GM19463 (cell line): ENCODE measurements at regions not wholly inside any gene's neighbourhood (a gene's known extent, or its start where the extent isn't known, plus 50 kb on each side); places are given as distances from the start of the nearest gene placed in this dataset.
"Not testable (repeated sequence)": the region's sequence is repeated elsewhere in the genome, so short reads cannot be mapped to it uniquely, and the experiment has no call there.

ENCODE experiments used
- ATAC-seq: cut with Tn5 transposase; IDR thresholded peaks from one replicate; pipeline ENCODE4 v1.9.1; 2021; ENCODE audit warnings: mild to moderate bottlenecking, moderate library complexity; ENCODE audit not compliant: unreplicated experiment

DNA sequence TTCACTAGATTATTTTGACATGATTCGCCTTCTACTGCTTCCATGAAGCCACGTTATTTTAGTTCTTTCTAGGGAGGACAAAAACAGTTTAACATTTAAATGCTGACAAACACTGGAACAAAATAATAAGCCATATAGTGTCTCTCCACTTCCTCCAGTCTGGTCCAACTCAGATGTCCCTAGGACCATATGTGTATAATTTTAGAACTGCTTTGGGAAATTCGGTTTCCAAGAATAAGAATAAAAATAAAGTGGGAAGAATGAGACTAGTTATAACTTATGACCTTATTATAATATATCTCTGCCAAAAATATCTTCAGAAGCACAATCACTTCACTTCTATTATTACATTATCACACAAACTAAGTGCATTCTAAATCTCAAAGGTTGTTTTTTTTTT lies 164.4 kb upstream of the POF1B start:
- ATAC-seq: no peak

DNA sequence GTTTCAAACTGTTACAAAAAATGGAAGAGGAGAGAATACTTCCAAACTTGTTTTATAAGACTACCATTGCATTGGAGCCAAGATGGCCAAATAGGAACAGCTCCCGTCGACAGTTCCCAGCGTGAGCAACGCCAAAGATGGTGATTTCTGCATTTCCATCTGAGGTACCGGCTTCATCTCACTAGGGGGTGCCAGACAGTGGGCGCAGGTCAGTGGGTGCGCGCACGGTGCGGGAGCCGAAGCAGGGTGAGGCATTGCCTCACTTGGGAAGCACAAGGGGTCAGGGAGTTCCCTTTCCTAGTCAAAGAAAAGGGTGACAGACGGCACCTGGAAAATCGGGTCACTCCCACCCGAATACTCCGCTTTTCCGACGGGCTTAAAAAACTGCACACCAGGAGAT lies 149.7 kb upstream of the POF1B start:
- ATAC-seq: not testable (repeated sequence)

DNA sequence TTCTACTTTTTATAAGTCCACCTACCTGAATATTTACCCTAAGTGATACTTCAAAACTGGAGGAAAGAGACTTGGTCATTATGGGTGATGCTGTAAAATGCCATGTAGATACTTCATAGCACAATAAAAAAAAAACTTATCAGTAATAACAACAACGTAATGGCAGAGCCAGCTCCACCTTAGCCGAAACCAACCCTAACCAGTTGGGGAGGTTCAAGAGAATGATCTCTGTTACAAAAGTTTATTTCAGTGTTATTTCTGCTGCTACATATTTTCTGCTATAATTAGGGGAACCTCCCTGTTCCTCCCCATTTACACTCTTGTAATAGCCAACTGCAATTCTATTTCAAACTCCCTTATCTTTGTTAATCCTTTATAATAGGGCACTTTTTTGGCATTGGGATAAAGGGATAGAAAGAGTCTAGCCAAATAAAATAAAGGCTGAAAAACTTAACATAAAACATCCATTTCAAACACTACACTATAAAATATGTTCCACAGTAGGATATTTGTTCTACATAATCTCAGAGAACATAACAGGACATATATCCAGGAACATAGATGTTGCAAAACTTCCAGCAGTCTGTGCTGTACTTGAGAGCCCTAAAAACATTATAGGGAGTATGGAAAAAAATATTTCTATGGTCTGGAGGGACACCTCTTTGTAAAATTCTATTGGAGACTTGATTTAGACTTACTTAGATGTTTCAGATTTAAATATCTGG lies 138.7 kb upstream of the POF1B start:
- ATAC-seq: no peak

DNA sequence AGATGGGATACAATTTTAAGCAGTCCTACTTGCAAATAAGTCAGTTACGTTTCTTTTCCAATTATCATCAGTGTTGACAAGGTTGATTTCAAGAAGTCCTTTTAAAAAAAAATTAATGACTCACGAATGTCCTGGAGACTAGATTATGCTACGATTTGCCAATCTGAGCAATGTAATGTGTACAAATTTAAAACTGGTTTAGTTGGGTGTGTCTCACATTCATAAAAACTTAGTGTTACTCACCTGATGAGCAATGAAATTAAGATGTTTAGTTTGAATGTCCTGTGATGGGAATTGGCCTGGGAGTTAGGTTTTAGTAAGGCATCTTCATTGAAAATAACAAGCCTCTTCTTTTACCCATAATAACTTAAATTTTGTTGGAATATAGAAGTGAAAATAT lies 136.7 kb upstream of the POF1B start:
- ATAC-seq: no peak

DNA sequence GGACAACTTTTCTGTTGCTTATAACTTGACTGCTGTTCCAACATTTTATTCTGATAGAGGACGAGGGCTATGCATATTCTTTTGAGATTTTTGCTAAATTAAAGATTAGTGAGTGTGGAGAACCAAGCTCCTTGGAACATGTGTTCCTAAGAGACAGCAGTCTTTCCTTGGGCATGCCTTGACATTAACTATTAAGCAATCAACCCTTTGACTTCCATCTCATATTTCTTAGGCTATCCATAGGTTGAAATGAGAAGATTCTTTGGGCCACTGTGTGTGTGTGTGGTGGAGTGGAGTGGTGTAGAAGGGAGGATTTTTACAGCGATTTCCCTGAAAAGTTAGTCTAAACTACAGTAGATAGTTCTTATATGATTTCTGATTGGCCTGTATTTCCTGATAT lies 127.4 kb upstream of the POF1B start:
- ATAC-seq: no peak

DNA sequence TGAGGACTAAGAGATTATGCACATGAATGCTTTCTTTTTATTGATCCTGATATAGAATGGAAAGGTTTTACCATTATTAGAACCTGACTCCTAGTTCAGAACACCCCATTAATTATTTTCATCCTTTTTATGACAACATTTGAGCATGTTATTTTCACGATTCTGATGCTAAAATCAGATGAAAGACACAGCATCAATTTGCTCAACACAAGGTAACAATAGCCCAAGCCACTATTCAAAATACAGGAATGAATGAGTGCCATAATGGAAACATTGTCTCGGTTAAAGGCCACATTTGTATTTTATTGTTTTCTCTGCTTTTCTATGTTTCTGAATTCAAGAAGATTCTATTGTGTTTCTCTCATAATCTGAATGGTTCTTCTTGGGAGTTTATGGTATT lies 126.3 kb upstream of the POF1B start:
- no peak for ATAC-seq

DNA sequence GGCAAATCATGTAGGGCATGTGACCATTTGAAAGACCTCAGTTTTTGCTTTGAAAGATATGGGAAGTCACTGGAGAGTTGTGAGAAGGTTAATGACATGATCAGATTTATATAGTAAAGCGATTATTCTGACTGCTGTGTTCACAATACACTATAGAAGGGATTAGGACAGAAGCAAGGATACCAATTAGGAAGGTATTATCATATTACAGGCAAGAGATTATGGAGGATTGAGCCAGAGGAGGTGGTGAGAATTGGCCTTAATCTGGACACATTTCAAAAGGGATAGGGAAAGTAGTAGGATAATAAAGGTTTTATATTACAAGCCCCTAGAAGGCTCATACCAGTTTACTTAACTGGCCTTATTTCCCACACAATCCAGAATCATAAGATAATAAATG lies 124.9 kb upstream of the POF1B start:
- no peak for ATAC-seq

DNA sequence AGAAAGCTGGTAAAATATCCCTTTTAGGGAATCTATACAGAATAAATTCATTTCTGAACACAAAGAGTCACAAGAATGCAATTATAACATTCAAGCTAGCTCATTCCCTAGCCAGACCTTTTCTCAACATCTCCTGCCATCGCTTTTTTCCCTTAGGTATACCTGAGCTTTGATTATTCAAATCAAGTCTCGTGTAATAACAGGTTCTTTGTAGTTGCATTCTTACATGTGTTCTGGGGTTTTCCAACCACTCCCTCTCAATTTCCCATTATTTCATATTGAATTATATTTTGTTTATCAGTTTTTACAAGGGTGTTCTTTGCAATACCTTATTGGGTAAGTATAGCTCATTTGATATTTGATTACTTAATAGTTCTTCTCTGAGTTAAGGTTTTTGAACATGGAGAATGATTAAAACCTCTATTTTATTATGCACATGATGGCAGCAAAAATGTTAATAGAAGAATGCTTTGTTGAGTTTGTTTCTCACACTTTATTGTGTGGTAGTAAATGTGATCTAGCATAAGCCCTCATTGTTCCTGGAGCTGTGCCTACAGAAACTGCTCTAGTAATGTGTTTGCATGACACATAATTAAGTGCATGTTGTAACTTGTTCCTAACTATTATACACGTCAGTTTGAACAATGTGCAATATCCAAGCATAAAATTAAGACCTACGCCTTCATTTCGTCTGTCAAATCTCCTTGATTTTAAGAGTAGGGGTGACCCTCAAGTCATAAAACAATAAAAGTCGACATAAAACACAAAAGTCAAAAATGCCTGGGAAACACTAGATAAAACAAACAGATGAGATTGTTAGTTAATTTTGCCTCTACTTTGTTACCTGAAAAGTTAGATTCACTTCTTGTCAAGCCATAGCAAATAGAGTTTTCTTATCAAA lies 124.0 kb upstream of the POF1B start:
- ATAC-seq: no peak

DNA sequence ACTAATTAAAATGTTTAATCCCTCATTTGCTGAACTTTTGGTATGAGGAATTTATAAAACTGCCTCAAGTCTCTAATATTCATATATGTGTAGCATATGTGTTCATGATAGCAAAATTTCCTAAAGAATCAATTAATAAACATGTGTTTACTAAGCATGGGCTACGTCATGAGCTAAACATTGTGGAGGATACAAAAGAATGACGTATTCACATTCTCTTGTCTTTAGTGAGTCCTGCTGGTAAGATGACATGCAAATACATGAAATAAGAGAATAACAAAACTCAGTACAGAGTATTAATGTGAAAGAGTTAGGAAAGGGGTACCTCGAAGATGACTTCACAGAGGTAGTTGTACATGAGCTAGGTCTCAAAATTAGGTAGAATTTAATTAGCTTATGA lies 121.9 kb upstream of the POF1B start:
- ATAC-seq: no peak

DNA sequence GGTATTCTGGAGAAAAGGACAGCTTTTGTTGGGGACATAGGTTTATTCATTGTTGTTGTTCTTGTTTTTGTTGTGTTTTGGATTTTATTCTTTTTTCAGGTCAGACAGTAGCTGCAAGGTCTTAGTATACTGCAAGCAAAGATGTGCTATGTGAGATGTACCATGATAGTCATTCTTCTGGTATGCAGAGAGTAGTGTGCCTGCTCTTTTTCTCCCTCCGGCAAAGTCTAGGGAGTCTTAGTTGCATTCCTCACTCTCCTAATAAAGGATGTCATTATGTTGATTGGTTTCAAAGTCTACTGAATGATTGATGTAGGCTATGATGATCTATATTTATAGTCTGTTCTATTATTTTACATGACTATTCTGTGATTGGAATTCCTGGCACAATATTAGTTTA lies 119.9 kb upstream of the POF1B start:
- ATAC-seq: no peak

DNA sequence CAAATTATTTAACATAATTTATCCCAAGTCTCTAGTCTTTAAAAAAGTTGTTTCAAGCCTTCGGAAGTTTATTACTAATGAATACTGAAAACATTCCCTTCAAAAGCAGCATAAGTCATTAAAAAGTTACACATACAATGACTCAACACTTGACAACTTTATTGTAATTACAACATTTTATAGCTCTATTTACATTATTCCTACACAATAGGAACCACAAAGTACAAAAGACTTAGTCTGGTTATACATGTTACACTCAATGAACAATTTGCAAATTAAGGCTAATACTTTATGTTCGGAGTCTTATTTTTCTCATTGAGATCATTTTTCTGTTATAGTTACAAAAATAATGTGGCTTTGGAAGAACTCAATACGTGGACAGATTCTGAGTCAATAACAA lies 114.4 kb upstream of the POF1B start:
- ATAC-seq: no peak

DNA sequence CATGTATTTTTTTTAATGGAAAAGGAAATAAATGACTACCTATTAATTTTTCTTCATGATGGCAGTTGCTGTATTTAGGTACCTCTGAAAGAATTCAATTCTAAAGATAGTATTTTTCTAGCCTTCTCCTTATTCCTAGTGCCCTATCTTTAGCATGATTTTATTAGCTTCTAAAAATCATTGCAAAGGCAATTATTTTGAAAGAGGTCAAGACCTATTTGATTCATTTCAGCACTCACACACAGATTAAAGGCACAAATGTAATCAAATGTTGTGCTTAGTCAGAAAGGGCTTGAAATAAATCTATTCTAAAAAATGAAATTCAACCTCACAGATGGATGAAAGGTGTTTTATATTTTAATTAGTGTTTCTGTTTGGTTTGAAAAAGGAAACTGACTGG lies 74.8 kb upstream of the POF1B start:
- ATAC-seq: no peak

DNA sequence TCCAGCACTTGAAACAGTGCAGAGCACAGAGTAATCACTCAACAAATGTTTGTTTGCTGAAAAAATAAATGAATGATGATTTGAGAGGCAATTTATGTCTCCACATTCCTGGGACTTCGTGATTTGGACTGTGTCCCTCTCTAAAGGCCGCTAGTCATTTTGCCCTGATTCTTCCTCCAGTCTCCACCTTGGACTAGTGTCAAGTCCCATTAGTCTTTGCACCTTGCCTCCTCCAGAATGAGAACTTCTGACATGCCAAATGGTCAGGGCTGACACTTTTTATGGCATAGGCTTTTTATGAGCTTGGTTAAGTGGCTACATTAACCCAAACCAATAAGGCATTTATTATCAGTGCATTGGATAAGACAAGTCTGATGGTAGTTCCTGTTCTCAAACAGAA lies 65.1 kb upstream of the POF1B start:
- no peak for ATAC-seq
